Chondrocyte (in vitro differentiated cells): ENCODE measurements at regions not wholly inside any gene's neighbourhood (a gene's known extent, or its start where the extent isn't known, plus 50 kb on each side); places are given as distances from the start of the nearest gene placed in this dataset.

Experiments
- DNase-seq: peaks from one replicate; pipeline ENCODE4 v3.0.0; 2021; ENCODE audit warnings: mixed read lengths, low spot score
- H3K27ac Mint-ChIP-seq: one replicate; pipeline ENCODE4 v1.8.0; 2021; ENCODE audit warnings: mild to moderate bottlenecking, moderate library complexity, mixed read lengths; ENCODE audit not compliant: unreplicated experiment
- H3K27me3 Mint-ChIP-seq: 2 replicates; pipeline ENCODE4 v1.8.0; 2021; ENCODE audit warnings: low read depth, mixed read lengths
- H3K36me3 Mint-ChIP-seq: 2 replicates; pipeline ENCODE4 v1.8.0; 2021; ENCODE audit warnings: low read depth, mixed read lengths
- H3K4me1 Mint-ChIP-seq: 2 replicates; pipeline ENCODE4 v1.8.0; 2021; ENCODE audit warnings: low read depth, mild to moderate bottlenecking, mixed read lengths
- H3K4me3 Mint-ChIP-seq: one replicate; pipeline ENCODE4 v1.8.0; 2021; ENCODE audit warnings: mild to moderate bottlenecking, moderate library complexity, mixed read lengths; ENCODE audit not compliant: unreplicated experiment
- H3K9me3 Mint-ChIP-seq: 2 replicates; pipeline ENCODE4 v1.8.0; 2021; ENCODE audit warnings: low read depth, mixed read lengths
- TF ChIP-seq, protein P1 (sequence below): fragments of 200-600 bp; sonication (generic); IDR thresholded peaks from 2 replicates; pipeline ENCODE4 v1.5.0; 2021; ENCODE audit warnings: antibody characterized with exemption, mild to moderate bottlenecking, moderate library complexity

DNA sequence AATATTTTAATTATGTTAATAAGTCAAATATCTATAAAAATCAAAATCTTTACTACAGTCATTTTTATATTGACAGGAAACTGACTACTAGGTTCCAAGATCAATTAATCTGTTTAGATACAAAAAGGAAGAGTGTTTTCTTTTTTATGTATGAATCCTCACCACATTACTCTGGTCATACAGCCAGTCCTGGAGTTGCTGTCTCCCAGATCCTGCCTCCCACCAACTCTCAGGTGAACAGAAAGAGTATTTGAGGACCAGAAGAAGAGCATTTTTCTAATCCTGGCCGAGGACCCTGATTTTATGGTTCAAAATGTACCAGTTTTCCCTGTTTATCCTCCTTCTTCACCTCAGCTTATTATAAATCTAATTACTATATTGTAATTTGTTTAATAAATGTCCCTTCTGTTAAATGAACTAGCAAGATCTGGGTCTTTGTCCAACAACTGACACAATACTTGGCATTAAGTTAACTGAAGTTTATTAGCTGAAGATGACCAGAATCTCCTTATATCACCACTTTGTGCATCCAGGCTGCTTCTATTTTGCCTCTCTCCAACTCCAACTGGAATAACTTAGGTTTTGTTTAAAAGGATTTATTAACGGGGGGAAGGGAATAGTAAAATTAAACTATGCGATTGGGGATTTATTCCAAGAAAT, 224.4 kb upstream of the PCDH7 start:
- no peaks in the 10 kb centered on the region for H3K4me1 Mint-ChIP-seq
- no peaks in the 10 kb centered on the region for H3K27me3 Mint-ChIP-seq
- H3K4me3 Mint-ChIP-seq, result no peak overlapping the region
- H3K36me3 Mint-ChIP-seq, result peaks cover 2% of the 10 kb centered on the region
- peaks cover 12% of the 10 kb centered on the region for H3K9me3 Mint-ChIP-seq
- TF ChIP-seq, protein P1, sequence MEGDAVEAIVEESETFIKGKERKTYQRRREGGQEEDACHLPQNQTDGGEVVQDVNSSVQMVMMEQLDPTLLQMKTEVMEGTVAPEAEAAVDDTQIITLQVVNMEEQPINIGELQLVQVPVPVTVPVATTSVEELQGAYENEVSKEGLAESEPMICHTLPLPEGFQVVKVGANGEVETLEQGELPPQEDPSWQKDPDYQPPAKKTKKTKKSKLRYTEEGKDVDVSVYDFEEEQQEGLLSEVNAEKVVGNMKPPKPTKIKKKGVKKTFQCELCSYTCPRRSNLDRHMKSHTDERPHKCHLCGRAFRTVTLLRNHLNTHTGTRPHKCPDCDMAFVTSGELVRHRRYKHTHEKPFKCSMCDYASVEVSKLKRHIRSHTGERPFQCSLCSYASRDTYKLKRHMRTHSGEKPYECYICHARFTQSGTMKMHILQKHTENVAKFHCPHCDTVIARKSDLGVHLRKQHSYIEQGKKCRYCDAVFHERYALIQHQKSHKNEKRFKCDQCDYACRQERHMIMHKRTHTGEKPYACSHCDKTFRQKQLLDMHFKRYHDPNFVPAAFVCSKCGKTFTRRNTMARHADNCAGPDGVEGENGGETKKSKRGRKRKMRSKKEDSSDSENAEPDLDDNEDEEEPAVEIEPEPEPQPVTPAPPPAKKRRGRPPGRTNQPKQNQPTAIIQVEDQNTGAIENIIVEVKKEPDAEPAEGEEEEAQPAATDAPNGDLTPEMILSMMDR, result no peak
- no peak for DNase-seq
- H3K27ac Mint-ChIP-seq, result no peak overlapping the region

DNA sequence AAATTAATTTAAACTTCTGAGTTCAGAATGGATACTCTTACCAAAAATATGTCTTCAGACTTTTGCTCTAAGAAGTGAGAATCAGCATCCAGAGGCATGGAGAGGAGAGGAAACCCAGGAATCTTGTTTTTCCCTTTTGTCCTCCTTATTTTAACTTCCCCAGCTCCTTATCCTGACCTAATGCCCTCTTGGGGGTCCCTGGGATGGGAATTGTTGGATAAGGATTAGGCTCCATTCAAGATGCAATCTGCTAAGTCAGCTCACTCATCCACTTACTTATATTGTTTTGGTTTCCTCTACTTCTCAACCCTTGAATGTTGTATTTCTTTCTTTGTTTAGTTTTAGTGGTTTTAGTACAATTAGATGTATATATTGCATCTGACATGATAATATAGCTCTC, 208.4 kb upstream of the PCDH7 start:
- DNase-seq, result no peak
- TF ChIP-seq, protein P1, result no peak
- Mint-ChIP-seq H3K27me3 (peaks cover 6% of the 10 kb centered on the region), H3K36me3 (peaks cover 6% of the 10 kb centered on the region), H3K4me1 (no peaks in the 10 kb centered on the region), H3K9me3 (peaks cover 18% of the 10 kb centered on the region), H3K27ac (no peak overlapping the region), H3K4me3 (no peak overlapping the region)

DNA sequence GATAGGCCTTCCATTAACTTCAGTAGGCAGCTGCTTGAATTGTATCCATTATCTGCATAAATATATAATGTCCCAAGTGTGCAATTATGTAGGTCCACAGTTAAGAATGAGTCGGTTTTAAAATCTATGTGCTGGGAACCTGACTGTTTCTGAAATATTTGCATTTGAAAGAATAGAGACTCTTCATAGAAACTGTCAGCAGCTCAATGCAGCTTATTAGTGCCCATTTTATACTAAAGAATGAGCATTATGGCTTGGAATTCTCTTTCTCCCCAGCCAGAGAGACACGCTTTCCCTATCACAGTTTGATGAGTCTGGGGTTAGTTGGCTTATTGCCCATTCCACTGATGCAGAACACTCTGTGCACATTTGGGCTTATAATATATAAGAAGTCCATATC, 202.0 kb upstream of the PCDH7 start:
- H3K36me3 Mint-ChIP-seq, result peaks cover 8% of the 10 kb centered on the region
- peaks cover 17% of the 10 kb centered on the region for H3K9me3 Mint-ChIP-seq
- peaks cover 6% of the 10 kb centered on the region for H3K27me3 Mint-ChIP-seq
- TF ChIP-seq, protein P1, result no peak
- H3K4me3 Mint-ChIP-seq, result no peak overlapping the region
- no peaks in the 10 kb centered on the region for H3K4me1 Mint-ChIP-seq
- no peak overlapping the region for H3K27ac Mint-ChIP-seq
- DNase-seq, result no peak

DNA sequence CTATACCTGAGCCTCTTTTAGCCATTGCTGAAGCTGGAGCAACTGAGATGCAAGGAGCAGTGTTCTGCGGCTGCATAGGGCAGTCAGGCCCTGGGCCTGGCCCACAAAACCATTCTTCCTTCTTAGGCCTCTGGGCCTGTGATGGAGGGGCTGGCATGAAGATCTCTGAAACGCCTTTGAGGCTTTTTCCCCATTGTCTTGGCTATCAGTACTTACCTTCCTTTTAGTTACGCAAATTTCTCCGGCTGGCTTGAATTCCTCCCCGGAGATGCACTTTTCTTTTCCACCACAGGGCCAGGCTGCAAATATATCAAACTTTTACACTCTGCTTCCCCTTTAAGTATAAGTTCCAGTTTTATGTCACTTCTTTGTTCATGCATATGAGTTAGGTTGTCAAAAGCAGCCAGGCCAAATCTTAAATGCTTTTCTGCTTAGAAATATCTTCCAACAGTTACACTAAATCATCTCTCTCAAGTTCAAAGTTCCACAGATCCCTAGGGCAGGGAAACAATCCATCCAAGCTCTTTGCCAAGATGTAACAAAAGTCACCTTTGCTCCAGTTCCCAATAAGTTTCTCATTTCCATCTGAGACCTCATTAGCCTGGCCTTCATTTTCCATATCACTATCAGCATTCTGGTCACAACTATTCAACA, 194.4 kb upstream of the PCDH7 start:
- no peaks in the 10 kb centered on the region for H3K9me3 Mint-ChIP-seq
- no peak for DNase-seq
- H3K27me3 Mint-ChIP-seq, result no peaks in the 10 kb centered on the region
- no peaks in the 10 kb centered on the region for H3K4me1 Mint-ChIP-seq
- no peak overlapping the region for H3K27ac Mint-ChIP-seq
- H3K4me3 Mint-ChIP-seq, result no peak overlapping the region
- TF ChIP-seq, protein P1, result no peak
- no peaks in the 10 kb centered on the region for H3K36me3 Mint-ChIP-seq

DNA sequence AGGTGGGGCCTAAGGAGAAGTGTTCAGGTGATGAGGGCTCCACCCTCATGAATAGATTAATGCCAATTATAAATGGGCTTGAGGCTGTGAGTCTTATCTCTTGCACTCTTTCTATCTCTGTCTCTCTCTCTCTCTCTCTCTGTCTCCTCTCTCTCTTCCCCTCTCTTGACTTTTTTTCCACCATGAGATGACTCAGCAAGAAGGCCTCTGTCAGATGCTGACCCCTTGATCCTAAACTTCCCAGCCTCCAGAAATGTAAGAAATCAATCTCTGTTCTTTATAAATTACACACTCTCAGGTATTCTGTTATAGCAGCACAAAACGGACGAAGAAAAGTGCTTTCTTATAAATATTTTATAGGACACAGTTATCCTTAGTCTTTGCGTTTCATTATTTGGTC, 184.9 kb upstream of the PCDH7 start:
- no peak for DNase-seq
- H3K27ac Mint-ChIP-seq, result no peak overlapping the region
- no peak overlapping the region for H3K4me3 Mint-ChIP-seq
- TF ChIP-seq, protein P1, result no peak
- peaks cover 27% of the 10 kb centered on the region for H3K4me1 Mint-ChIP-seq
- H3K36me3 Mint-ChIP-seq, result no peaks in the 10 kb centered on the region
- no peaks in the 10 kb centered on the region for H3K27me3 Mint-ChIP-seq
- H3K9me3 Mint-ChIP-seq, result peaks cover 1% of the 10 kb centered on the region
